ENCODE measurements at regions not wholly inside any gene's neighbourhood (a gene's known extent, or its start where the extent isn't known, plus 50 kb on each side); places are given as distances from the start of the nearest gene placed in this dataset.

- Mint-ChIP-seq H3K4me1 (ENCODE audit: unreplicated experiment) (peaks cover 63% of the 10 kb centered on the region), H3K4me3 (no peak overlapping the region), H3K36me3 (no peaks in the 10 kb centered on the region), H3K27me3 (peaks cover 44% of the 10 kb centered on the region), H3K9me3 (no peaks in the 10 kb centered on the region), H3K27ac (no peak overlapping the region)
- no peak for DNase-seq (ENCODE audit: extremely low spot score, unreplicated experiment)
- TF ChIP-seq, protein P1, sequence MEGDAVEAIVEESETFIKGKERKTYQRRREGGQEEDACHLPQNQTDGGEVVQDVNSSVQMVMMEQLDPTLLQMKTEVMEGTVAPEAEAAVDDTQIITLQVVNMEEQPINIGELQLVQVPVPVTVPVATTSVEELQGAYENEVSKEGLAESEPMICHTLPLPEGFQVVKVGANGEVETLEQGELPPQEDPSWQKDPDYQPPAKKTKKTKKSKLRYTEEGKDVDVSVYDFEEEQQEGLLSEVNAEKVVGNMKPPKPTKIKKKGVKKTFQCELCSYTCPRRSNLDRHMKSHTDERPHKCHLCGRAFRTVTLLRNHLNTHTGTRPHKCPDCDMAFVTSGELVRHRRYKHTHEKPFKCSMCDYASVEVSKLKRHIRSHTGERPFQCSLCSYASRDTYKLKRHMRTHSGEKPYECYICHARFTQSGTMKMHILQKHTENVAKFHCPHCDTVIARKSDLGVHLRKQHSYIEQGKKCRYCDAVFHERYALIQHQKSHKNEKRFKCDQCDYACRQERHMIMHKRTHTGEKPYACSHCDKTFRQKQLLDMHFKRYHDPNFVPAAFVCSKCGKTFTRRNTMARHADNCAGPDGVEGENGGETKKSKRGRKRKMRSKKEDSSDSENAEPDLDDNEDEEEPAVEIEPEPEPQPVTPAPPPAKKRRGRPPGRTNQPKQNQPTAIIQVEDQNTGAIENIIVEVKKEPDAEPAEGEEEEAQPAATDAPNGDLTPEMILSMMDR (conservative IDR thresholded peaks at IDR 0.05) = no peak
Observed at GRCh38 chr7:25850735-25851134, 301.3 kb upstream of the NFE2L3 start.

DNA sequence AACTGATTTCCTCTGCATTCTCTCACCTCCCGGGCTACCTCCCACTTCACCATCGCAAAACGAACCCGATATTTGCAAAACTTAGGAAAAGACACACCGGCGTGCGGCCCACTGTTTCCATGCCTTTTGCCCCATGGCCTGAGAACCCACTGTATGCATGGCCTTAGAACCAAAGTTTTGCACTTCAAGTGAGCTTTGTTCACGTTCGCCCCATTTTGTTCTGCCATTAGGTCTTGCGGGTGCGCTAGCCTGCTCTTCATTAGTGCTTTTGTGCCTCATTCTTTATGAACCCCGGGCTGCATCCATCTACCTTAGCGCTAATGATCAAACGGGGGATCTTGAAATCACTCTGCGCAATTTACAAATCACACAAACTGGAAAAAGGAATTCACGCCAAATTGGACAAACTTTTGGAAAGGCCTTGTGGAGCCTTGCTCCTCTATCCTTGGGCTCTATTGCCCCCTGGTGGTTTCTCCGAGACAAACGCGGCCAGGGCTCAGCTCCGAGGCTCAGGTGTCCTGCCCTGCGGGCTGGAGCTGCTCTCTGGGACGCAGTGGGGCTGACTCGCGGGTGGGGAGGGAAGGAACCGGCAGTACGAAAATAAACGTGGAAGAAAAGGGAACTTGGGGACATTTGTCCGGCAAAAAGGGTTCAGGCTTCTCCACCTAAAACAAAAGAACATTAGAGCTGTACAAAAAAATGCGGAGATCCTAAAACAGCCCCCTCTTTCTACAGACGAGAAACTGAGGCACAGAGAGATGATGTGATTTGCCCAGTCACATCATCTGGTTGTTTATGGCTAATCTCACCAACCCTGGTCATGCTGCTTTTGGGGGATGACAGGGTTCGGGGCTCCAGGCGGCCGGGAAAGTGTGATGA is 300.4 kb upstream of the NFE2L3 start:
- no peaks in the 10 kb centered on the region for H3K36me3 Mint-ChIP-seq
- H3K4me1 Mint-ChIP-seq (ENCODE audit: unreplicated experiment) = peaks cover 54% of the 10 kb centered on the region
- H3K27me3 Mint-ChIP-seq = peaks cover 41% of the 10 kb centered on the region
- peak overlapping the region; percentile 82 for H3K27ac Mint-ChIP-seq
- H3K4me3 Mint-ChIP-seq = peak overlapping the region; percentile 88
- no peaks in the 10 kb centered on the region for H3K9me3 Mint-ChIP-seq
- peak; percentile 90 for DNase-seq (ENCODE audit: extremely low spot score, unreplicated experiment)
- TF ChIP-seq, protein P1 (conservative IDR thresholded peaks at IDR 0.05) = peak; percentile 98

DNA sequence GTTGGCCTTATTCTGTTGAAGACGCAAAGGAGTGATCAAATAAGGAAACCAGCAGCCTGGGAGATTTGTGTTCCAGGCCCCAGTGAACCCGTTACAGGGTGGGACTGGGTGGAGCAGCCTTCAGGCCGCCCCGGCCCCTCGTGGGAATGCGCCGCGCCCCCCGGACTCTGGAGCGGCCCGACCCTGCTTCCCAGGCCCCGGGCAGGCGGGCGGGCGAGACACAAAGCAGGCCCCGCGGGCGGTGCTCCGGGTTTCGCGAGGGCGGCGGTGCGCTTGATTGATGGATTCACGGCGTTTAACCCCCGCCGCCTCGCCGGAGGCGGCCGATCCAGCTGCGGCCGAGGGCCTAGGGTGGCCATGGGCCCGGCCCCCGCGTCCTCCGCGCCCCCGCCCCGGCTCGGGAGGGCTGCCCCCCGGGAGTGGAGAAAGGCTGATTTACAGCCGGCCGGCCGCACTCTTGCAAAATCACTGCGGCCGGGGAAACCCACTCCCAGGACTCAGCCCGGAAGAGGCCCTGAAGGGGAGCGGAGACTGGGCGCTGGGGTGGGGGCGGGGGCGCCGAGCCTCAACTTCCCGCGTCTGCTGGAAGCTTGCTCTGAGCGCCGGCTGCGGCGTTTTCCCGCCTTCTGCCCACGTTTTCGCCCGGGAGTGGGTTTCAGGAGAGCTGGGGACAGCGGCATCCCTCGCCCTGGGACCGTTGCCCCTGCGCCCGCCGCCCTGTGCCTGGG is 299.6 kb upstream of the NFE2L3 start:
- Mint-ChIP-seq H3K27me3 (peaks cover 41% of the 10 kb centered on the region), H3K4me3 (peak overlapping the region; percentile 88)

DNA sequence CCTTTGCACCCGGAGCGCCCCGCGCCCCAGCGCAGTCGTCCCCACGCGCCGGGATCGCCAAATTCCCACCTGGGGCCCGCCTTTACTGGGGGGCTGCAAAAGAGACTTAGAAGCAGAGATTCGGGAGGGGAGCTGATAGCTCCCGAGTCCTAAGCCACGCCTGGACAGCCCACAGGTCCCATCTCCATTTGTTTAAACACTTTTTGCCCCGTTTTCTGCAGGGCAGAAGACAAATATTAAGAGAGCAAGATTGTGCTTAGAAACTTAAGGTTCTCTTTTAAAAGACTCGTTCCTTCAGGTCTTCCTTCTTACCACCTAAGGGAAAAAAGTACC is 299.1 kb upstream of the NFE2L3 start:
- TF ChIP-seq, protein P1 (conservative IDR thresholded peaks at IDR 0.05) = no peak
- peak overlapping the region; percentile 79 for H3K4me3 Mint-ChIP-seq
- H3K27me3 Mint-ChIP-seq = peaks cover 36% of the 10 kb centered on the region
- peak overlapping the region; percentile 35 for H3K27ac Mint-ChIP-seq
- no peak for DNase-seq (ENCODE audit: extremely low spot score, unreplicated experiment)
- peaks cover 41% of the 10 kb centered on the region for H3K4me1 Mint-ChIP-seq (ENCODE audit: unreplicated experiment)
- H3K36me3 Mint-ChIP-seq = no peaks in the 10 kb centered on the region
- no peaks in the 10 kb centered on the region for H3K9me3 Mint-ChIP-seq

More for the DNA sequence above, 299.6 kb upstream of the NFE2L3 start:
- DNase-seq (ENCODE audit: extremely low spot score, unreplicated experiment) = peak; percentile 81
- TF ChIP-seq, protein P1 (conservative IDR thresholded peaks at IDR 0.05) = no peak
- H3K4me1 Mint-ChIP-seq (ENCODE audit: unreplicated experiment) = peaks cover 46% of the 10 kb centered on the region
- H3K36me3 Mint-ChIP-seq = no peaks in the 10 kb centered on the region
- H3K27ac Mint-ChIP-seq = peak overlapping the region; percentile 82
- H3K9me3 Mint-ChIP-seq = no peaks in the 10 kb centered on the region

- peaks cover 37% of the 10 kb centered on the region for H3K4me1 Mint-ChIP-seq (ENCODE audit: unreplicated experiment)
- H3K36me3 Mint-ChIP-seq = no peaks in the 10 kb centered on the region
- H3K27ac Mint-ChIP-seq = peak overlapping the region; percentile 35
- no peak for DNase-seq (ENCODE audit: extremely low spot score, unreplicated experiment)
- TF ChIP-seq, protein P1 (conservative IDR thresholded peaks at IDR 0.05) = no peak
- no peaks in the 10 kb centered on the region for H3K9me3 Mint-ChIP-seq
- H3K4me3 Mint-ChIP-seq = peak overlapping the region; percentile 79
- H3K27me3 Mint-ChIP-seq = peaks cover 32% of the 10 kb centered on the region
Observed at GRCh38 chr7:25853314-25853713, 298.7 kb upstream of the NFE2L3 start.
